ENCODE measurements at regions not wholly inside any gene's neighbourhood (a gene's known extent, or its start where the extent isn't known, plus 50 kb on each side); places are given as distances from the start of the nearest gene placed in this dataset.
"Not testable (repeated sequence)": the region's sequence is repeated elsewhere in the genome, so short reads cannot be mapped to it uniquely, and the experiment has no call there.

DNA sequence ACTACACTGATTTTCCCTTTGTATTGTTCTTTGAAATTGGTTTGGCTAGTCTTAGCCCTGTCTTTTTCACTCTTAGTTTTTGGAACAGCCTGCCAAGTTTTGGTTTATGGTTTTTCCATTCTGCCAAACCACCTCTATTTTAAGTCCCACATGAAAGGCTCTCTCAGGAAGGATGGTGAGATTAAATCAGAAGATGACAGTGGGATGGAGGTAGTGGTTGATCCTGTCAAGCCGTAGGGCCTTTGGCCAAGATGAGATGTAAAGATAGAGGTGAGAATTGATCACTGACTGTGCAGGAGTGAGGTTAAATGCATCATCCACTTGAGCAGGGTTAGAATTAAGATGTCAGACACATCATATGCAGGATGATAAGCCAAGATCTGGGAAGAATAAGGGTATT is 948.5 kb downstream of the SLC4A3 start:
- DNase-seq, result no peak

DNA sequence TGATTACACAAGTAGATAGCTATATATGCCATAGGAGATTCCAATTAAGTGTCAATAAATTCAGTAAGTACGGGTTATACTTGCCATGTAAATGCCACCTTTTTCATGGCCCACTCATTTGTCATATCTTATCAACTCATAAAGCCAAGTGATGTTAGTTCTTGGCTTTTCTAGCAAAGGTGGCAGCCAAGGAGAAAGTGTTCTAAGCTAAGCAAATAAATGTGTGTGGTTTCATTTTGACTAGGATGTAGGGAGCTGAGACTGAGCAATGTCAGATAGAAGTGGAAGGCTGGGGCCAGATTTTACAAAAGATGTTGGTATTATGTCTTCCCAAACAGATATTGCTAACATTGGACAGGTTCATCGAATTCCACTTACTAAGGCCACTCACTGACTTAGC is 952.0 kb downstream of the SLC4A3 start:
- no peak for DNase-seq

DNA sequence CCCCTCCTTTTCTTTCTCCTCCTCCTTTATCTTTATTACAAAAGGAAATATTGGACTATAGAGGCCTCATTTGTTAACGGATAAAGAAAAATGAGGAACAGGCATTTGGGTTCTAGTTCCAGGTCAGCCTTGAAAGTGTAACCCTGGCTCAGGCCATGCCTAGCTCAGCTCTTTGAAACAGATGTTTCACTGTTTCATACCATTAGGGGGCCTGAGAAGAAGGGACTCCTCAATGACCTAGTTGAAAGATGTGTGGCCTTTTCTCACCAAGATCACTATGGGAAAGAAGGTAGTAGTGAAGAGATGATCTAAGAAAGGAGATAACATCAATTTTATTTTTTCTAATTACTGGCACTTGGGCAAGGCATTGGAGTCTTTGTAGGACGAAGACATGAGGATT is 952.7 kb downstream of the SLC4A3 start:
- no peak for DNase-seq

DNA sequence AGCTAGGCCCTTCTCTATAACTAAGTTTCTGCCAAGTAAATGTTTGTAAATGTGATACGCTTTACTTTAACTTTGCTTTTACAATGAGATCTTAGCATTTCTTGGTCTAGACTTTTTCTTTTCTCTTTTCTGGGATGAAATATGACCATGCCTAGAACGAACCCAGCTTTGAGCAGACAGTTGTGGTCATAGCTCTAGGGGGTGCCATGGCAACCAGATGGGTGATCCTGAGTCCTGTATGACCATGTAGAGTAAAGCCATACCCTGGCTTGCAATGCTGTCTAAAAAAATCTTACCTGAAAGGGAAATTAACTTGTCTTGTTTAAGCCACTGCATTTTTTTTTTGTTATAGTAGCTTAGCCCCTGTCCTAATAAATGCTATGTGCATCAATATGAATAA is 956.3 kb downstream of the SLC4A3 start:
- no peak for DNase-seq

DNA sequence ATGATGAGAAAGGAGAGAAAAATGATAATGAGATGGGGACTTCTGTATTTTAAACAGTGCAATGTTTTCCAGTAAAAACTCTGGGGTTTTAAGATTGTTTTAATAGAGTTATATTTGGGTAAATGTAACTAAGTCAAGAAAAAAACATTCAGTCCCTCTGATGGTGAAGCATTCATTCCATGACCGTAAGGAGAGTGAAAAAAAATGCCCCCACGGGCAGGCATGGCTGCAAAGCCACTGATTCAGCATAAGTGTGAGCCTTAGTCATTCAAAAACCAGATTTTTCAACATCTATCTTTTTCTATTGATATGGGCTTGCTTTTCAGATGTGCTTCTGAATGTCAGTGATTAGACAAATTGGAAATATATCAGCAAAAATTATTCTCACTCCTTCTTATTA is 957.8 kb downstream of the SLC4A3 start:
- DNase-seq, result no peak

DNA sequence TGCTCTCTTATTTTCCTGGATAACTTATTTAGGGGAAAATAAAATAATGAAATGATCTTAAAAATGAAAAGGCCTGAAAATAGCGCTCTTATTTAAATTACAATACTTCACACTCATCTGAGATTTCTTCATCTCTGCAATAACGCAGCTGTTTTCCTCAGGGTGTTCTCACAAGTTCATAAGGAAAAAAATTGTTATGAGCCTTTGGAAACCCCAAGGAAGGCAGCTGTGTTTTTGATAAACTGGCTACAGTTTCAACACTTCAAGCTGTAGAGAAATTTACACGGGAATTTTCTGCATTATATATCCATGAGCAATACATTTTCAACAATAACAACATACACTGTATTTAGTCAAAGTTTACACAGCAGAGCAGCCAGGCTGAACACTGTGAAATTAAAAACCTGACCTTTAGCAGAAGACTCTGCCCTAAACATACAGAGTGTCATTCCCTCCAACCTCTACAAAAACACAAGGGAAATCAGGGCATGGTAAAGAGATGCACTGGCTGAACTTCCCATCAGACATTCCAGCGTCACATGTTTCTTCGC is 959.6 kb downstream of the SLC4A3 start:
- peak in 1 of 3 experiments; percentile 33 for DNase-seq

DNA sequence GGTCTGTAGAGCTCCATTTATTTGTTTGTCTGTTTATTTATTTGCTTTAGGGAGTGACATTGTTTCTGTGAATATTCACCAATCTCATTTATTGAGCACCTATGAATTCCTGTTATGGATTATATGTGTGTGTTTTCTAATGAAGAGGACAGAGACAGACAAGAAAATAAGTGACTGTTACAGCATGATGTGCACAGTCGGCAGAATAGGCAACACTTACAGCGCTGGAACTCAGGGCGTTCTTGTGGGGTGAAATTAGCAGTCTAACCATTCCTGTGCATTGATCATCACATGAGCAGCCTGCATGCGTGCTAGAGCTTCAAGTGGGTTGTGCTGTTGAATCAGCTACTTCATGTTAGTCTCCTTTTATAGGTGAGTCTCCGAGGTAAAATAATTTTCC is 960.7 kb downstream of the SLC4A3 start:
- no peak for DNase-seq

DNA sequence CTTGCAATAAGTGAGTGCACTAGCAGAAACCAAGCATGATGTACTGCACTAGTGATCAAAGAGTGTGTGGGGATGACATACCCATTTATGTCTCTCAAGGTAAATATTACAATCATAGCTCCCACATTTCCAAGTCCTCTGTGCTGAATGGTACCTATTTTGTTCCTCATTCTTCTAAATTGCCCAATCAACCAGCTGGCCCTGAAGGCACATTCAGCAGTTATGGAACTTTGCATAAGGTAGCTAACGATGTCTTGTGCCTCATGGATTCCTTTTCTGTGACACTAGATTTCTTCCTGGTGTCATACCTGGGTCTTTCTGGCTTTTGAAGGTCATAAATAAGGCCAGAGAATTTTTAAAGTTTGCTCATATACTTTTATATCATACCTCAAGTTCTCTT is 963.0 kb downstream of the SLC4A3 start:
- no peak for DNase-seq

DNA sequence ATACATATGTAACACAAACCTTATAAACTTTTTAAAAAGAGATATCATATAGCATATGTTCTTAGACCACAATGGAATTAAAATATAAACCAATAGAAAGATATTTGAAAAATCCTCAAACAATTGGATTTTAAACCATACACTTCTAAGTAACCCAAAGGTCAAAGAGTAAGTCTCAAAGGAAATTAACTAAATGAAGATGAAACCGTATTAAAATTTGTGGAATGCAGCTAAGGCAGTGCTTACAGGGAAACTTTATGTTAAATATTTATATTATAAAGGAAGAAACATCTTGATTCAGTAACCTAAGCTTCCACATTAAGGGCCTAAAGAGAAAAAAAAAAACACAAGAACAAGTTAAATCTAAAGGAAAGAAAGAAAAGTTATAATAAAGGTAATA is 966.1 kb downstream of the SLC4A3 start:
- no peak for DNase-seq

DNA sequence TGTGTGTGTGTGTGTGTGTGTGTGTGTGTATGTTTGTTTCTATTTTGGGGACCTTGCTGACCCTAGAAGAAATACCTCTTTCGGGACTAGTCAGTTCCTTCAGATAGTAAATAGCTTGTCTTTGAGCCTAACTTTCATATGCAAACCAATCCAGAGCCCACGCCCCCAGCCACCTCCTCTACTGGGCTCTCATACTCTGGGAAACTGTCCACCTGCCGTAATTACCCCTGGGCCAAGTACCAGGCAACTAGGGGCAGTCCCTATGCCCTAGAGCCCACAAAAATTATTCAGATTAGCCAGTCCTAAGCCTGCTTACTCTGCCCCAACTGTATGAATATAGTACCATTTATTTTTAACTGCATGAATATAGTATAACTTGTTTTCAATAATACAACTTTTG is 970.4 kb downstream of the EPHA4 start:
- DNase-seq, result no peak

DNA sequence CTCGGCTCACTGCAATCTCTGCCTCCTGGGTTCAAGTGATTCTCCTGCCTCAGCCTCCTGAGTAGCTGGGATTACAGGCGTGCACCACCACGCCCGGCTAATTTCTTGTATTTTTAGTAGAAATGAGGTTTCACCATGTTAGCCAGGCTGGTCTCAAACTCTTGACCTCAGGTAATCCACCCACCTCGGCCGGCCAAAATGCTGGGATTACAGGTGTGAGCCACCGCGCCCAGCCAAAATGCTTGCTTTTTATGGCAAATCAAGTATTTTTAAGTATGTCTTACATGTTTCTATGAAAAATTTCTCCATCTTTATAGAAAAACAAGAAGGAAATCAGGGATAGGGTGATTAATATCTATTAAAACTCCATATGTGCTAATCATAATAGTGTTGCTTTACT is 959.1 kb downstream of the EPHA4 start:
- not testable (repeated sequence) for DNase-seq

DNA sequence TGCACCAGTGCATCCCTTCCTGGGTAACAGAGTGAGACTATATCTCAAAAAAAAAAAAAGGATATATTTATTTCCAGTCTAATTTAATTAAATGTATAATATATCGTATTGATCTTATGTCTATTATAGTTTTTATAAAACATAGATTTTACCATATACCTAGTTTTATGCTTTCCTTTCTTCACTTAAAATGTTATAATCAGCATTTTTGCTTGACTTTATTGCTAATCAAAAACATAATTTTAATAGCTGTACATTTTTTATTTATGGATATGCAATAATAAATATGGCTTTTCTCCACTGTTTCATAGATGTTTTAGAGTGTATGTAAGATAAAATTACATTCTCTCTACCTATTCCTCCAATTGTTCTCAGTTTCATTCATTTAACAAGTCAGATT is 958.0 kb downstream of the EPHA4 start:
- DNase-seq, result no peak

DNA sequence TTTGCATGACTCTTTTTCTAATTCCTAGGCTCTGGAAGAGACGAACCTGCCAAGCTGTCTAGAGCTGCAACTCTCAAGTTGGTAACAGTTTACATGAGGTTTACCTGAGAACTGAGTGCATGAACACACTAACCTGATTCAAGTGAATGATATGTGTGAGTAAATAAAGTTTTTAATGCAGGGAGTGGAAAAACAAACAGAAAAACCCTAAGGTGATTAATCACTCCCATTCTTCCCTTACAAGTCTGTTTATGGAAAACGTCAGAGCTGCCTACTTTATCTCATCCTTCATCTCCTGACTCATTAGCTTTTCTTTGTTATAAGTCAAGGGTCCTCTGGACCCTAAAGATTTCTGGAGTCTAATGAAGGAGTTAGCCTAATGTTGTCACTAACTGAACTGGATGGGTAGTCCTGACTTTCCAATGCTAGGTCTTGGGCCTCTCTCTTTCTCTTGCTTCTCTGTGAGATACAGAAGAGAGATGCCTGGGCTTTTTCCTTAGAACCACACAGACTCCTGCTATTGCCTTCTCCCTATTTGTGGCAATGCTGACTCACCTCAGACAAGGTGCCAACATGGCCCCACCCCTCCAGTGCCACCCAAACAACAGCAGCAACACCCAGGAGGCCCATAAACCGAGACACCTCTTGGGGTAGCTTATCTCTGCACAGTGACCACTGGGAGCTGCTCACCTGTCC is 952.4 kb downstream of the EPHA4 start:
- peak in 2 of 3 experiments; percentile 17 to 51 for DNase-seq

DNA sequence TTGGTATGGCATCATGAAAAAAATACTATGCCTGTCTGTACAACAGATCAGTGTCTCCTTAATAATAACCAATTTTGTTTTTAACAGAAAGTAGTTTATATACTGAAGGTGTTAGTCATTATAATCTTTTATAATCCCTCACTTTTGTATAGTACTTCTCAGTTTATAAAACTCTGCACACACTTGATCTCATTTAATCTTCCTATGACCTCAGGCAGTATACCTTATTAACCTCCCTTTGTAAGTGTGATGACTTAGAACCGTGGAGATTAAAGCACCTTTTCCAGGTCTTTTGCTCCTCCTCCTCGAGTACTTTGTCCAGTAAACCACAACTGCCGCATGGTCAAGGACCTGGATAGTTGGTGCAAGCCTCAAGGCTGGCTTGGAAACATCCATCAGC is 945.5 kb downstream of the EPHA4 start:
- DNase-seq, result no peak

DNA sequence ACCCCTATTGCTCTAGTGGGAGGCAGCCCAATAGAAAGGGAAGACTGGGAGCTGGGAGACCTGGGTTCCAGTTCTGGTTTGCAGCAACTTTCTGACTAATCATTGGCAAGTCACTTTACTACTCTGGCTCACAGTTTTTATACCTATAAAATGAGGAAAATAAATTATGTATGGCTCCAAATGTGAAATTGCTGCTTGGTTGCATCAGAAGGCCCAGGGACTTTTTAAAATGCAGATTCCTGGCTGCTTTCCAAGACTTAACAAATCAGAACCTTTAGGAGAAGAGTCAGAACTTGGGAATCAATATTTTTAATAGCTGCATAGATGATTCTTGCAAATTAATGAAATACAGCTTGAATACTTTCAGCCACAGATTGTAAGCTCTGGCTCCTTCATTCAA is 943.9 kb downstream of the EPHA4 start:
- DNase-seq, result no peak

DNA sequence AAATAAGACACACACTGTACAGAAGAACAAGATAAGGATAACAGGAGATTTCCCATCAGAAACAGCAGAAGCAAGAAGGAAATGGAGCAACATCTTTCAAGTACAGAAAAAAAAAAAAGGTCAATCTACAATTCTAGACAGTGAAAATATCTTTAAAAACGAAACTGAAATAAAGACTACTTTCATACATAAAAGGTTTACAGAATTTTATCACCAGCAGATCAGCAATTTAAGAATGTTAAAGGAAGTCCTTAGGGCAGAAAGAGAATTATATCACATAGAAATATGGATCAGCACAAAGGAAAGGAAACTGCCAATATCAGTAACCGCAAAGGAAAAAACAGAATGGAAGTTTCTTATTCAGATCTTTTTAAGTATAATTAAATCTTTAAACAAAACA is 931.0 kb downstream of the EPHA4 start:
- DNase-seq, result no peak

DNA sequence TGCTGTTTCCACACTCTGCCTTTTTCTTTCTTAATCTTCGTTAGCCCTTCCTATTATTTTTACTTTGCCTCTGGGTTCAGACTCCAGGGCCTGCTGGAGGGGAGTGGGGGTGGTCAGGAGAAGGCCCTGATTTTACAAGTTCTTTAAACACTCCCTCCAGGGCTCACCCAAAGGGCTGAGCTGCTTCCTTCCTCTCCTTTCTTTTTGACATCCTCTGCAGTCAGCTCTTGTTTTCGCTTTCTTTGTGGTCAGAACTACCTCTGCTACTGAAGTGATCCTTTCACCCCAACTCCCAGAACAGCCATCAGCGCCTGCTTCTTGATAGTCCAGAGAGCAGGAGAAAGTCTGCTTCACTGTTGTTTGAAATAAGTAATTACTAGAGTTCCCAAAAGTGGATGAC is 925.7 kb downstream of the EPHA4 start:
- no peak for DNase-seq

DNA sequence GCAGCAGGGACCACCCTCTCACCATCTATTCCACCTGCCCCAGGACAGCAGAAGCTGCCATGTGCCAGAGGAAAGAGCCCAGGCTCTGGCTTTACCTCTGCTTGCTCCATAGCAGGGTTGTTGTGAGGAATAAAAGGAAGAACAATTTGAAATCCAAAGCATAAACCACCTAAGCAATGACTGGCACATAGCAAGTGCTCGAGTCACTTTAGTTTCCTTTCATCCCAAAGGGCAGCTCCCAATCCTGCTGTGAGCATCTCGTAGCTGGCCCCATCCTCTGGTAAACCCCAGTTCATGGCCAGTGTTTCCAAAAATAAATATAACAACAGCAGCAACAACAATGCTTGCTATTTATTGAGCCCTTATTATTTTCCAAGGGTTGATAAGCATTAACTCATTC is 923.5 kb downstream of the EPHA4 start:
- DNase-seq, result no peak

DNA sequence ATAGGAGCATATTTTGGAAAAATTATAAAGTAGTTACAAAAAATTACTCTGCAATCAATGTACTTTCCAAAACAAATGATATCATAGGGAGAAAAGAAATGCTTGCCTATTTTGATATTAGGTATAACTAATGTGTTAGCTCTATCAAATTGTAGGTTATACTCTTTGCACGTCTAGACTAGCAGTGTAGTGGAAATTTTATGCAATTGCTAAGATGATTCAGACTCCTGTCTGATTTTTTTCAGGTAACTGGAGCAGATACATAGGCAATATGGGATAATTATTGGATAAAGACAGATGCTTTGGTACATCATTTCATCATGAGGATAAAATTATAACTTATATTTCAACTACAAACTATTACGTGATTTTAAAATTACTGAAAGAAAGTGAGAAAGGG is 918.3 kb downstream of the EPHA4 start:
- DNase-seq, result no peak

DNA sequence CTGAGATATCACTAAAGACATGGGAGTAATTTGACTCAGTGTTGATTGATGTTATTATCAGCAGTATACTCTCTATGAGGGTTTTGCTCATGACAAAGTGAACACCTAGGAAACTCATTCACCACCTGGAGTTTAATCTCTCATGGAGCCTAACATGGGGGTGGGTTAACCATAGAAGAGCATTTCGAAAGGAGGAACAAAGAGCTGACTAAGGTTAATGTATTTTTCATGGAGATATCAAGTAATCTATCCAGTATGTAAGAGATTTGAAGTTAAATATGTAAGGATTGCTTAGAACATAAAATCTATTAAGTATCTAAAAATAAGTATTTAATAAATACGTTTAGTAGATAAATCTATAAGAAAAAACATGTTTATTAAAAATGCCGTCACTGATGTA is 917.8 kb downstream of the EPHA4 start:
- DNase-seq, result peak in 1 of 3 experiments; percentile 8

DNA sequence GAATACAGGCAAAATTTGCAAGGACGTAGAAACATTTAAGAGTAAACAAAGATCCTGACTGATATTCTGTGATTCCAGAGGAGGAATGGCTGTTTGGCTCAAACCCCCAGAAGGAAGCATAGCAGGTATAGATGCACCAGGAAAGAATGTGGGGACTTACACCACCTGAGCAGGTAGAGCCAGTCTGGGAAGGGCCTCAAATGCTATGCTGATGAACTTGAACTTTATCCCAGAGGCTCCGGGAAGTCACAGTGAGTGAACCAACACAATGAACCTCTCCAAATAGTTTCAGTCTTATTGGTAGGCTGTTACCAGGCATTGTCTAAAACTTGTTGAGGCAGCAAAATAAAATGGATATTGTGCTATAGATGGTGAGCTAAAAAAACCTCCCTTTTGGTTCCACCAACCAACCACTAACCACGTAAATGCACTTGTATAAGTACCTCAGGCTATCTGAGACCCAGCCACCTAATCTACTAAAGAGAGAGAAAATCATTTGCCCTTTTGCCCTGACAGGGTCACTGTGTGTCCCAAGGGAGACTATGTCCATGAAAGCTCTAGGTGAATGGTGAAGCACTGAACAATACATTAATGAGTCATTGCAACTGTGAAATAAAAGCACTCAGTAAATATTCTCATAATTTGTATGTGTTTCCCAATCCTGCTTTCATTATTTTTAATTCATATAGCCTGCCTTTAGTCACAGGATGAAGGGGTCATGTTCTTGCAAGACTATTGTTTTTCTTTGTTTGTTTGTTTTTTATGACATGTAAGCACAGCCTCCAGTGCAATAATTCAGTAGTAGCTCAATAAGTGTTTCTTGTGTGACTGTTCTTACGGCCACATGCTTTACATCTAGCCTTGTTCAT is 911.6 kb downstream of the EPHA4 start:
- no peak for DNase-seq

DNA sequence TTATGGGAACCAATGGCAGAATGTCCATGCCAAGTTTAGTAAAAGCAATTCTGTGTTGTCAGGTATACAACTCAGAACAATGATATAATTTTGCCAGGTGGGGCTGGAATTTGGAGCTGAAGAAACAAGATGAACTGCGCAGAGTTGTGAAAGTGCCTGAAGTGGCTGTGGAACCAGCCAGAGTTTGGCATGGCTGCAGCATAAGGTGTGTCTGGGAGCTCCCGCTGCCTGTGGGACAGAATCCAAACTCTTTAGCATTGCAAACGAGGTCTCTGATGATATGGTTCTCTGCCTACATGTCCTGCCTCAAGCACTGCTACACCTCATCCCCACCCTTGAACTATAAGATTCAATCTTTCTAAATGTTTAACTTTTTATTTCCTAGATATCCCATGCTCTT is 909.7 kb downstream of the EPHA4 start:
- no peak for DNase-seq

DNA sequence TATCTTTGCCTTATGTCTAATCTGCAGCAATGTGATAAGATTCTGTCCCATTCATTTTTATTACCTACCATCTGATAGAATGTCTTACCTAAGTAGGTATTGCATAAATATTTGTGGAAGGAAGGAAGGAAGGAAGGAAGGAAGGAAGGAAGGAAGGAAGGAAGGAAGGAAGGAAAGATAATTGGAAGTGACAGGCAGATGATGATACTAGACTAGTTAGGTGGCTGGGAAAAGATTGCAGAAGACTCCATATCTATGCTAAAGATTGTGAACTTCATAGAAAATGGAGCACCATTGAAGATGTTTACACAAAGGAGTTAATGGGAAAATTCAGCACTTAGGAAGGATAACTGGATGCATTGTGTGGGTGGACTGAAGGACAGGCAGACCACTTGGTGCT is 909.0 kb downstream of the EPHA4 start:
- no peak for DNase-seq

All from NCI-H1417 (cell line).